Right atrium auricular region (tissue), 2 donors: ENCODE measurements at regions not wholly inside any gene's neighbourhood (a gene's known extent, or its start where the extent isn't known, plus 50 kb on each side); places are given as distances from the start of the nearest gene placed in this dataset.

Source experiments
- DNase-seq: peaks from one replicate; pipeline ENCODE4 v3.0.0-alpha.2; 2019; ENCODE audit warnings: low spot score
- H3K27ac ChIP-seq, 2 donors: fragments of 200-600 bp; sonication (generic); 1 replicate in 1 of 2; 2 replicates in 1 of 2; pipeline ENCODE4 v1.5.1; 2016 to 2019
- H3K27me3 ChIP-seq, 2 donors: fragments of 200-600 bp; sonication (generic); one replicate each; pipeline versions ENCODE4 v1.5.1 to v1.6.0; 2017 to 2019
- H3K36me3 ChIP-seq: fragments of 200-600 bp; sonication (generic); one replicate; pipeline ENCODE4 v1.5.1; 2016
- H3K4me1 ChIP-seq, 2 donors: fragments of 200-600 bp; sonication (generic); one replicate each; pipeline versions ENCODE4 v1.5.1 to v1.6.0; 2017 to 2019
- H3K4me3 ChIP-seq, 2 donors: fragments of 200-600 bp; sonication (generic); 1 replicate in 1 of 2; 2 replicates in 1 of 2; pipeline ENCODE4 v1.5.1; 2017 to 2019; ENCODE audit warnings: mild to moderate bottlenecking in 1 of 2, moderate library complexity in 1 of 2
- H3K9me3 ChIP-seq, 2 donors: fragments of 200-600 bp; sonication (generic); one replicate each; pipeline ENCODE4 v1.5.1; 2019
- CTCF ChIP-seq, 2 donors: fragments of 200-600 bp; sonication (generic); IDR thresholded peaks; one replicate each; pipeline ENCODE4 v1.5.1; 2019; ENCODE audit warnings: antibody characterized with exemption in 2 of 2

- Histone ChIP-seq H3K4me3 (no peak overlapping the region), H3K4me1 (no peaks in the 10 kb centered on the region), H3K27ac (no peak overlapping the region), H3K36me3 (no peaks in the 10 kb centered on the region), H3K27me3 (no peaks in the 10 kb centered on the region), H3K9me3 (no peaks in the 10 kb centered on the region)
- TF ChIP-seq CTCF (IDR thresholded peaks at IDR 0.05), result no peak
- no peak for DNase-seq
Measured at GRCh38 chr4:162285753-162286152, 122.0 kb upstream of the FSTL5 start.

- H3K27me3 ChIP-seq, result no peaks in the 10 kb centered on the region
- H3K4me3 ChIP-seq, result no peak overlapping the region
- no peaks in the 10 kb centered on the region for H3K36me3 ChIP-seq
- TF ChIP-seq CTCF (IDR thresholded peaks at IDR 0.05), result no peak
- H3K9me3 ChIP-seq, result no peaks in the 10 kb centered on the region
- H3K4me1 ChIP-seq, result no peaks in the 10 kb centered on the region
- DNase-seq, result no peak
- no peak overlapping the region for H3K27ac ChIP-seq
Measured at GRCh38 chr4:162282684-162283083, 118.9 kb upstream of the FSTL5 start.

GRCh38 chr4:162274354-162274753 is 110.6 kb upstream of the FSTL5 start:
- H3K27ac ChIP-seq, result no peak overlapping the region
- H3K36me3 ChIP-seq, result no peaks in the 10 kb centered on the region
- TF ChIP-seq CTCF (IDR thresholded peaks at IDR 0.05), result no peak
- H3K9me3 ChIP-seq, result no peaks in the 10 kb centered on the region
- no peak overlapping the region for H3K4me3 ChIP-seq
- no peaks in the 10 kb centered on the region for H3K4me1 ChIP-seq
- DNase-seq, result no peak
- H3K27me3 ChIP-seq, result no peaks in the 10 kb centered on the region

GRCh38 chr4:162272215-162272614 is 108.4 kb upstream of the FSTL5 start:
- H3K27me3 ChIP-seq, result no peaks in the 10 kb centered on the region
- no peak for TF ChIP-seq CTCF (IDR thresholded peaks at IDR 0.05)
- H3K9me3 ChIP-seq, result no peaks in the 10 kb centered on the region
- H3K36me3 ChIP-seq, result no peaks in the 10 kb centered on the region
- no peak overlapping the region for H3K27ac ChIP-seq
- no peak for DNase-seq
- H3K4me3 ChIP-seq, result no peak overlapping the region
- H3K4me1 ChIP-seq, result no peaks in the 10 kb centered on the region

GRCh38 chr4:162268911-162269310 is 105.1 kb upstream of the FSTL5 start:
- Histone ChIP-seq H3K27me3 (no peaks in the 10 kb centered on the region), H3K9me3 (peaks cover 5 to 22% of the 10 kb centered on the region in 2 donors), H3K4me1 (no peaks in the 10 kb centered on the region), H3K4me3 (no peak overlapping the region), H3K27ac (no peak overlapping the region), H3K36me3 (no peaks in the 10 kb centered on the region)
- TF ChIP-seq CTCF (IDR thresholded peaks at IDR 0.05), result no peak
- DNase-seq, result no peak

- Histone ChIP-seq H3K4me1 (no peaks in the 10 kb centered on the region), H3K27me3 (no peaks in the 10 kb centered on the region), H3K4me3 (no peak overlapping the region), H3K9me3 (peaks cover 5 to 27% of the 10 kb centered on the region in 2 donors), H3K36me3 (no peaks in the 10 kb centered on the region), H3K27ac (no peak overlapping the region)
- no peak for DNase-seq
- TF ChIP-seq CTCF (IDR thresholded peaks at IDR 0.05), result no peak
Measured at GRCh38 chr4:162265802-162266201, 102.0 kb upstream of the FSTL5 start.
